GM21717 (cell line): ENCODE measurements at regions not wholly inside any gene's neighbourhood (a gene's known extent, or its start where the extent isn't known, plus 50 kb on each side); places are given as distances from the start of the nearest gene placed in this dataset.
"Not testable (repeated sequence)": the region's sequence is repeated elsewhere in the genome, so short reads cannot be mapped to it uniquely, and the experiment has no call there.

ENCODE experiments used
- ATAC-seq: cut with Tn5 transposase; IDR thresholded peaks from one replicate; pipeline ENCODE4 v1.9.1; 2021; ENCODE audit warnings: mild to moderate bottlenecking, moderate library complexity; ENCODE audit not compliant: unreplicated experiment

DNA sequence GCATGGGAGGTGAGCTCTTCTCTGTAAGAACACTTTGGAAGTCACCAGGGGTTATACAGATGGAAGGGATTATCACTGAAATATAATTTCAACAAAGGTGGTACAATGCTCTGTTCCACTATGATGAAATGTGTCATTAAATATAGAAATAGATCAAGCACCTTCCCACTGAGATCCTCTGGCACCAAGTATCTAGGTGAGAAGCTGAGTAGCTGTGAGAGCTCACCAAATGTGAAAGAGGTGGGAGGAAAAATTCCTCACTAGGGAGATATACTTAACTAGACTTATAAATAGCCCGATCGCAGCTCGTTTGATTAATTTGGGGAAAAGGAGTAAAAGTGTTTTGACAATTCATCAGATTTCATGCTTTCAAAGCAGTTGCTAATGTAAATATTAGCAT lies 247.6 kb downstream of the SMAD2 start:
- ATAC-seq = no peak

DNA sequence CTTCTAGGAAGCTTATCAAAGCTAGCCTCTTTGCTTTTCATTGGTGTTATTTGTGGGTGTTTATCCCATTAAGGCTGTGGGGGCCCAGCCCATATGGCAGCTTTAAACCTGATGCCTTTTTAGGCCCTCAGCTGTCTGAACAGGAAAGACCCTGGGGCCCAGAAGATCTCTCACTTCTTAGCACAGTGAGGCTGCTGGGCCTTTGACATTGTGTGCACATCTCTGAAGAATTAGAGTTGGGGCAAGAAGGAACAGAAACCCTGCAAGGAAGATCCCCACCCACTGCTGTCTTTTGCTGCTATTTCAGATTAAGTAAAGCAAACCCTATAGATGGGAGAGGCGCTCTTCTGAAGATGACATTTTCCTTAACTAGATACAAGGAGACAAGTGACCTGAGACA lies 250.0 kb downstream of the SMAD2 start:
- ATAC-seq = peak; percentile 83

DNA sequence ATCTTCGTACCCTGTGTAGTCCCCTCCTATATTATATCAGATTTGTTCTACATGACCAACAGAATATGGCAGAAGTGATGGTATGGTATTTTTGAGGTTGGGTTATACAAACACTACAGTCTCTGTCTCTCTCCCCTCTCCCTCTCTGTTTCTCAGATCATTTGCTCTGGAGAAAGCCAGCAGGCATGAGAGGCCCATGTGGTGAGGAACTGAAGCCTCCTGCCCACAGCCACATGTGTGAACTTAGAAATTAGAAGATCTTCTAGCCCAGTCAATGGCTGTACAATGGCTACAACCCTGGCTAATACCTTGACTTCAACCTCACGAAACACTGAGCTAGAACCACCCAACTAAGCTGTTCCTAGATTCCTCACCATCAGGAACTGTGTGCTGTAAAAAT lies 250.6 kb downstream of the SMAD2 start:
- no peak for ATAC-seq

DNA sequence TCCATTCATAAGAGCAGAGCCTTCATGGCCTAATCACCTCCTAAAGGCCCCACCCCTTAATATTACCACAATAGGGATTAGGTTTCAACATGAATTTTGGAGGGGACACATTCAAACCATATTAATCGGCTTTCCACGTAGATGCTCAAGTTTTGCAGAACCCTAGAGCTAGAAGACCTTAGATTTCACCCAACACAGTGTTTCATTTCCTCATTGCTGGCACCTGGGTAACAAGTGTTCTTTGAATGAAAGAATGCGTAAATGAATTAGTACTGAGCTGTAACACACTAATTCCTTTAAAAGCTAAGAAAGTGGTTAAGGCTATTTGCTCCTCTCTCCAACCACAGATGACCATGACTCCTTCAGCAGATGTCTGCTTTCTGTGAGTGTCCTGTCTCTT lies 252.5 kb downstream of the SMAD2 start:
- no peak for ATAC-seq

DNA sequence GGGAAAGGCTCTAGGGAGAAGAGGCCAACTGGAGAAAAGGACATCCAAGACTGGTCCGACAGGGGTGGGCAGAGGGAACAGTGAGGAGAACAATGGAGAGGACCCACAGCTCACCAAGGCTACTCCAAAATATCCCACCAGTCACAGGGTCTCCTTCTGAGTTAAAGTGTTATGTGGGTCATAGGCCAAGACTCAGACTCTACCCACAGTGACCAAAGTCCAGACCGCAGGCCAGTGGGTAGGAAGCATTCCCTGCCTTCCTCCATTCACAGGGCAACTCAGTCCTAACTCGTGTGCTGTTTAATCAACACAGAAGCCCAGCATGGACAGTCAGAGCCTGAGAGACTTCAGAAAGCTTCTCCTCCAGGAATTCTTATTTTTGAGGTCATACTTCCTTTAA lies 260.6 kb downstream of the SMAD2 start:
- ATAC-seq = no peak

DNA sequence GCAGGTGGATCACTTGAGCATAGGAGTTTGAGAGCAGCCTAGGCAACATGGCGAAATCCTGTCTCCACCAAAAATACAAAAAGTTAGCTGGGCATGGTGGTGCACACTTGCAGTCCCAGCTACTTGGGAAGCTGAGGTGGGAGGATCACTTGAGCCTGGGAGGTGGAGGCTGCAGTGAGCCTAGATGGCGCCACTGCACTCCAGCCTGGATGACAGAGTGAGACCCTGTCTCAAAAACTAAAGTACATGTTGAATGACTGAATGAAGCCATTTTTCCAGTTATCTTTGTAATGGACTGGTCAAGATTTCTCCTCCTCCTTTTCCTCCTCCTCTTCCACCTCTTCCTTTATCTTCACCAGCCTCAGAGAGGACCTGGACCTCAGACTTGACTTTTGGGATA lies 272.0 kb downstream of the SMAD2 start:
- ATAC-seq = no peak

DNA sequence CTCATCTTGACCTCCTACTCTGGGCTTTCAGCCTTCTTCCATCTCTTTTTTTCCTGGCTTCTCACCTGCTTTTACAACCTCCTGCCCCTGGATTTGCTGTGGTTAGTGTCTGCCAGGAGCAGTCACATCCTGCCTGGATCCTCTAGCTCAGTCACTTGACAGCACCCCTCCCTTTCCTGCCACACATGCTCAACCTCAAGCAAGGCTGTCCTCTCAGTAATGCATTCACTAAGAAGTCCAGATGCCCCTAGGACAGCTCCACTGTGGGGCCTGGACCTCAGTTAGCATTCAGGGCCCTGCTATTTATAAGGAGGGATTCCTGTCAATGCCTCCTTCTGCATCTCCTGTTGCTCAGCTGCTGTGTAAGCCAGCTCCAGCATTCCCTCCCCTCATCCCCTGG lies 275.5 kb downstream of the SMAD2 start:
- no peak for ATAC-seq

DNA sequence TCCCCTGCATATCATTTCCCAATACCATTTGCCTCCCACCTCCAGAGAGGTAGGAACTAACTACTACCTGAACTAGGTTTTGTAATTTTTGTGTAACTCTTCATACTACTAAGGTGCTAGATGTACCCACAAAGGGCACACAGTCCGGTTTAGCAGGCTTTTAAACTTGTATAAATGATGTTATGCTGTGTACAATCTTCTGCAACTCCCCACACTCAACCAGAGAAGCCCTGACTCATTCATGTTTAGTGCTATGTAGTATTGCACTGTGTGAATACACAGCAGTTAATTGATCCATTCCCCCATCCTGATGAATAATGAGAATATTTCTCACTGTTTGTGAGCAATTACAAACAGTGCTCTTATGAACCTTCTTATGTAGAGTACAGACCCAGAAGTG lies 285.6 kb downstream of the SMAD2 start:
- ATAC-seq = no peak

DNA sequence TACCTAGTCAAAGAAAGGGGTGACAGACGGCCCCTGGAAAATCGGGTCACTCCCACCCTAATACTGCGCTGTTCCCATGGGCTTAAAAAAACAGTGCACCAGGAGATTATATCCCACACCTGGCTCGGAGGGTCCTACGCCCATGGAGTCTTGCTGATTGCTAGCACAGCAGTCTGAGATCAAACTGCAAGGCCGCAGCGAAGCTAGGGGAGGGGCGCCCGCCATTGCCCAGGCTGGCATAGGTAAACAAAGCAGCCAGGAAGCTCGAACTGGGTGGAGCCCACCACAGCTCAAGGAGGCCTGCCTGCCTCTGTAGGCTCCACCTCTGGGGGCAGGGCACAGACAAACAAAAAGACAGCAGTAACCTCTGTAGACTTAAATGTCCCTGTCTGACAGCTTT lies 292.9 kb downstream of the SMAD2 start:
- not testable (repeated sequence) for ATAC-seq

DNA sequence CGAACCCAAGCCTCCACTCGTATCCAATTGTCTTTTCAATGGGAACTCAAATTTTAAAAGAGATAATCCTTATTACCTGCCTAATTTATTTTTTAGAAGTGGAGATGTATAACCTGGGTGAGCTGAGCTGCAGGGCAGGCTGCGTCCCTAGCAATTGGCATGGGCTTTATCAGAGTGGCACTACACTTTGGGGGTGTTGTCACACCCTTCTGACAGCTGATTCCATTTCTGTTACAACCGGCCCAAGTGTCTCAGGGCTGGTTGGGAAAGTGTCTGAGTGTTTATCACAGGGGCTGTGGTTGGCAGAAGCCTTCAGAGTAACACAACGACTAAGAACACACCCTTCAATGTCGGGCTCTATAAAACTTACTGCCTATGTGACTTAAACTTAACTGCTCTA lies 295.0 kb downstream of the SMAD2 start:
- ATAC-seq = no peak

DNA sequence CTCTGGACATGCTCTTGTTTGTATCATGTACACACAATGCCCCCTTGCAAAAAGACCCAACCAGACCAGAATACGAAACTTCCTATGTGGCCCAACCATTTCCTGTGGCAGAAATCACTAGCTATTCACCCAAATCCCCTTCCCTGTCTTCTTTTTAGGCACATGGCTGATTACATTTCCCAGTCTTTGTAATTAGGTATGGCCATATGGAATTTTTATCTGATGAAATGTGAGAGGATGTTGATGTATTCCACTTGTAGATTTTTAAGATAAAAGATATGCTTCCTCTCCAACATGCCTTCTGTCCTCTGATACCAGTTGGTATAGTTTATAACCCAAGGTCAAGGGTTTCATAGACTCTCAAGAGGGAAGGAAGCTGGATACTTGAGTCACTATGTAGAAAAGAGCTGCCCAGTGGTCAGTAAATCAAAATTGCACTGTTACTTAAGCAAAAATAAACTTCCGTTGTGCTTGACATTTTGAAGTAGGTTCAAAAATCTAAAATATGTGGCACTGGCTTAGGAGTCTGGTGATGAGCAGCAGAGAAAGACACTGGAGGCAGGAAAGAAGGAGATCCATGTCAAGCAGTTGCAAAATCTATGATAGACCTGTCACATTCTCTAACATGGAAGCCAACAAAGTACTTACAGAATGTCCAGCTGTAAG lies 297.4 kb downstream of the SMAD2 start:
- no peak for ATAC-seq

DNA sequence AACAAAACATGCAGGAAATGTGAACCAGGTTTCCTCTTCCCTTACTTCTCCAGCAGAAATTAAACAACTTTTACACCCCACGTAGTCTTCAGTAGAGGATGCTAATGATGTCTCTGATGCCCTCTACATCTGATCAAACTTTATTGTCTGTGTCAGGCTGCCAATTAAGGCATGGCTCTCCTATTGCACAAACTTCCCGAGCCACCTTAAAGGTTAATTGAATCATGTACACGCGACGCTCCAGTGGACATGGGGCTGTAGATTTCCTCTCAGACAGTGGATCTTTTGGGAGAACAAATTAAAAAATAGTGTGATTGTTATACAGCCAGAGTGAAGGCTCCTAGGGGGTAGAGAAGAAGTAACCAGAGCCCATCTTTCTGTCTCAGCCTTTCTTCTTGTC lies 301.6 kb downstream of the SMAD2 start:
- ATAC-seq = no peak

DNA sequence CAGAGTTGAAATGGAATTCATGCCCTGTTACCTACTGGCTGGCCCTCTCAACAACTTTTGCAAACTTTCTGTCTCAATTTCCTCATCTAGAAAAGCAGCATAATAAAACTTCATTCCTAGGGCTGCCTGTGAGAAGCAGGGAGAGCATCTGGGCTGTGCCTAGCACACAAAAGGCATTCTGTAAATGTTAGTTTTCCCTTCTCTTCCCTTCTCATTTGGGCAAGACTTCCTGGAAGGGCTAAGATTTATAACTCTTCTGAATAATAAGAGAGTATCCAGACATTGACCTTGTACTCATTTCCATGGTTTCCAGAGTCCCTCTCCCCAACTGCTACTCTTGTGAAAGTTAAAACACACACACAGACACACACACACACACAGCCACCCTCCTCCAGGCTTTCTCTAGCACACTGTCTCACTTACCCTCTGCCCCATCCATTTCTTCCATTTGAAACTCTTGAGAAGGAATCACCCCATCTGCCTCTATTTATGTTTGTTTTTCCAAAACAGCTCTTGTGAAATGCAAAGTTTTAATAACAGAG lies 302.1 kb downstream of the SMAD2 start:
- no peak for ATAC-seq

DNA sequence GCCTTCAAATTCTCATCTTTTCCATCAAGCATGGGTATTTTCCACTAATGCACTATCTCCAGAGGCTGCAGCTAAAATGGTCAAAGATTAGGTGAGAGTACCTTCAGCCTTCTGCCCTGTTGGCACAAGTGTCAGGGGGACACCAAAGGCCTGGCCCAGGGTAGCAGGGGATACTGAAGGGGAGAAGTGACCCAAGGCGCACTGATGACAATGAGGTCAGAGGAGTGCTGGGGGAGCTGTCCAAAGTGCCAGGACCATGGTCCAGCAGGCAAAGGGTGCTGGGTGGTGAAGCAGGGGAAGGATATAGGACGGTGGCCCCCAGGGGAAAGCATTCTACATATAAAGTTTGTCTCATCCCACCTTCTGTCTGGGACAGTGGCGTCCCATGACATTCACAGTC lies 303.4 kb downstream of the SMAD2 start:
- ATAC-seq = no peak

DNA sequence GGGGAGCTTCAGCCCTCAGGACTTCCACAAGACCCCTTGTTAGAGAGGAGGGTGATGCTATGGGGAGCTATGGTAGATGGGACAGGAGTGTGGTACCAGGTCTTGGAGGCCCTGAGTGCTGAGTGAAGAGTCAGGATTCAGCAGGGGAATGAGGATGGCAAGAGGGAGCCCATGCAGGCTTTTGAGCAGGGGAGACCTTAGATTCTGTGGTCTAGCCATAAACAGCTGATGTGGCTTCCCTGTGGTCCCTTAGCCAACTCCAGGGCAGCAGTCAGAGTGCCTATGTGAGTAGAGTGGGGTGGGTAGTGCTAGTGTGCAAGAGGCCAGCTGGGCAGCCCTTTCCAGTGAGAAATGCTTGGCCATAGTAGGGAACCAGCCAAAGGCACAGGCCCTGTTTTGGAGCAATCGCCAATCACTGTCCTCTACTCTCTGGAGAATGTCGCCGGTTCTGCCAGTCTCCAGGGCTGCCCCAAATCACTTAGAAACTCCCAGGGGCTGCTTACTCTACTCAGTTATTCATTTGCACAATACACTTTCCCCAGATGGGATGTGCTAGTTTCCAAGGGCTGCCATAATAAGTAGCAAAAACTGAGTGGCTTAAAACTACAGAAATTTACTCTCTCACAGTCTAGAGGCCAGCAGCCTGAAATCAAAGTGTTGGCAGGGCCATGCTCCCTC lies 310.5 kb downstream of the SMAD2 start:
- no peak for ATAC-seq

DNA sequence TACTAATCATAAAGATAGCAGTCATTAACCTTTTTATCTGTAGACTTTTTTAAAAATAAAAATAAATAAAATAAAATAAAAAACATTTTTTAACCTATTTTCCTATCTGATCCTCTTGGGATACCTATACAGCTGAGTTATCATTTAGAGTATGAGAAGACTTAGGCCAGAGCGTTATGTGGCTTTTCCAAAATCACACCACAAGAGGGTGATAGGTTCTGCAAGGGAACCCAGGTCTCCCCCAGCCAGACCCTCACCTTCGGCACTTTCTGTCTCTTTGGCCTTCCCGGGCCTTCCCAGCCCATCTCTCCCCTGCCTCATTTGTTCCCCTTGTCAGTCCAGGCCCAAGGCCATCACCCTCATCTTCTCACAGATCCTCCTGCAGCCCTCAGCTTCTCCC lies 311.7 kb downstream of the SMAD2 start:
- ATAC-seq = no peak

DNA sequence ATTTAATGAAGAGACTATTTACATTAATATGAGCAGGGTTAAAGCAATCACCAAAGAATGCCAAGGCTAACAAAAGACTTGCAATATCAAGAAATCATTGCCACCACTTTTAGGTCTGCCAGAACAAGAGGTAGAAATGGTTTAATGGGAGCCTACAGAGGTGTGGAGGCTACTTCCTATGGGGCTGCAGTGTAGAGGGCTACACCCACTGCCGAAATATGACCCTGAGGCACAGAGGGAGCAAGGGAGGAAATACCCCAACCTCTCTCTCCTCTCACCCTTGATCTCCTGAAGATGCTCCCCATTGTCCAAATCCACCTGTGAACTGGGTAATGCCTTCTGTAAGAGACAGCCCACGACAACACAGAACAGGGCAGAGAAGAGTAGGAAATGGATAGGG lies 315.4 kb downstream of the SMAD2 start:
- no peak for ATAC-seq

DNA sequence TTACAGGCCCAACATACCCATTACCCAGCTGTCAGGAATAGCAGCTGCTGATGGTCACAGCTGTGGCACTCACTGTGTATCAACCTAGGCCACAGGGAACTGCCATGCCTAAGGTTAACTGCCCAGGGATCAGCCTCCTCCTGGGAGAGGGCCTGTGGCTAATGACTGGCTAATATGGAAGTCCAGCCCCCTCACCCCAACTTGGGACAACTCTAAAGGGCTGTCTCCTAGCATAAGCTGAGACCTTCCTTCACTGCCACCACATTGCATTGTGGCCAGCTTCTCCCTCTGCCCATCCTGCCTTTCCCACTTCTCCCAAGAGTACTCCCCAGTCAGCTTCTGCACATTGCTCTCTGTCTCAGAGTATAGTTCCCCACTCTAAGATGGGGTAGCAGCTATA lies 316.5 kb downstream of the SMAD2 start:
- ATAC-seq = no peak

DNA sequence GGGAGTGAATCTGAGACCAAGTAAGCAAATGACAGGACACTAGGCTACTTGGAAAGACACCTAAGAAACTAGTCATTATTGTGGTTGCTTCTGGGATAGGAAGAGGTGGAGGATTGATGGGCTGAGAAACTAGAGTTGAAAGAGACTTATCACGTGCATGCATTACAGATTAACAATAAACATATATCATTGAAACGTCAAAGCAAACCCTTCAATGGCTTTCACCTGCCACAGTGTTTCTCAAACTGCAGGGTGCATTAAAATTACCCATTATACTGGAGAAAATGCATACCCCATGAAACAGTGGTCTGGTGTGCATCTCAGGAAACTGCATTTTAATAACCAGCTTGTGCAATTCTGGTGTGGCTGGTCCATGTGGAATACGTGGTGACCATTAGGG lies 318.8 kb downstream of the SMAD2 start:
- ATAC-seq = no peak

DNA sequence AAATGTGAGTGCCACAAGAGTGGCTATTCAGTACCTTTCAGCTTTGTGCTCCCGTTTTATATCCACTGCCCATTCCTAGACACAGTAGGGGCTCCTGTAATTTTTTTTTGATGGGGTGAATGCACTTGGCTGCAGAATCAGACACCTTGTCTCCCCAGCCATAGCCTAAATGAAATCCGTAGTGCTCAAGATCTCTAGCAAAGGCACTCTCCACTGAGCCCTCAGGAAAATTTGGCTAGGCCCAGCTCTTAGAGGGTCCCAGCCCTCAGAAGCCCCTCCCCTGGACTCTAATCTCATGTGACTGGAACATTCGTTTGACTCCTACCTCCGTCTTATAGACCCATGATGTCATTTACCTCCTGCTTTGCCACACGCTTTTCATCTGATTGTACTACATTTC lies 323.9 kb downstream of the SMAD2 start:
- ATAC-seq = no peak

DNA sequence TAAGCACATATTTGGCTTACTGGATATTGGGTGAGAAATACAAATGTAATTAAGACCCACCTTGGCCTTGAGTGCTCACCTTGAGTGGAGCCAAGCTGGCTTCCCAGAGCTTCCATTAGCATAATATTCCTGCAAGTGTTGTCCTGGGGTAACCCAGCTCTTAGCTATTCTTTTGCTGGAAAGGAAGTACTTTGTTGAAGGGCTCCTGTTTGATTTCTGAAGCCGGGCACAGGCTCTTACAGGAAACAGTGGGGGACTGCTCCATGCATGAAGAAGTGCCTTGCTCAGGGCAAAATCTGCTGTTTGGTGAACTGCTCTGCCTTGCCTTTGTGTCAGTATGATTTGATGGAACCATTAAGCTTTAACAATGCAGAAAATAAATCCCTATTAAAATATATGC lies 325.4 kb downstream of the SMAD2 start:
- no peak for ATAC-seq

DNA sequence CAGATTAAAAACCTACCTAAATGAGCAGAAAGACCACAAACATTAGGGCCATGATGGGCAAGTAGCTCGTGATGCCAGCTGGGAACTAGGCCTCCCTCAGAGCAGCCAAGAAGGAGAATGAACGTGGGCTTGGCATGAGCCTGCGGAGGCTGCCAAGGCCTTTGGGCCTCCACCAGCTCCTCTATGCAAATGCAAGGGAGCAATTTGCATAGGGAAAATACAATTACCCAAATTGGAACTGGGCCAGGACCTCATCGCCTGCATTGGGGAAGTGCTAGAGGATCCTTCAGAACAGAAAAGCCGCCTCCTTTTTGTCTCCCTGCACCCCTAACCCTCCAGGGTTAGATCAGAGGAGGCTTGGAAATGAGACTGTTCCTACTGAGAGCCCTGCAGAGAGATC lies 326.4 kb downstream of the SMAD2 start:
- ATAC-seq = no peak

DNA sequence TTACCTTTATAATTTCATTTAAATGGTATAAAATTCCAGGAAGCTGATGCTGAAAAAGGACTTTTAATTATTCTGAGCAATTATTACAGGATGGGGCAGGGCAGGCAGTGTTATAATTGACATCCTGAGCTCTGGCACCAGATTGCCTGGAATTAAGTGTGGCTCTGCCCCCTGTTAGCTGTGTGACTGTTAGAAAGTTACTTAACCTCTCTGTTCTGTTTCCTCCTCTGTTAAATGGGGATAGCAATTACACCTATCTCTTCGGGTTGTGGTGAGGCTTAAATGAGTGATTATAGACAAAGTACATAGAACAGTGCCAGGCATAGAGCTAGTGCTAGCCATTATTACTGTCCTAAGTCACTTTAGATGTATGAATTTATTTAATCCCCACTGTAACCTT lies 327.3 kb downstream of the SMAD2 start:
- ATAC-seq = no peak
